PC-9 (cell line): ENCODE measurements at regions not wholly inside any gene's neighbourhood (a gene's known extent, or its start where the extent isn't known, plus 50 kb on each side); places are given as distances from the start of the nearest gene placed in this dataset.

Experiments used
- EZH2 ChIP-seq: fragments of 200-600 bp; sonication (generic); IDR thresholded peaks from 2 replicates; pipeline ENCODE4 v1.8.0; 2017; ENCODE audit warnings: antibody characterized with exemption, low read depth
- TF ChIP-seq, protein P1 (sequence below): fragments of 200-600 bp; sonication (generic); conservative IDR thresholded peaks from 2 replicates; pipeline ENCODE4 v1.6.1; 2017; ENCODE audit warnings: mixed run types, antibody characterized with exemption, mild to moderate bottlenecking, moderate library complexity

DNA sequence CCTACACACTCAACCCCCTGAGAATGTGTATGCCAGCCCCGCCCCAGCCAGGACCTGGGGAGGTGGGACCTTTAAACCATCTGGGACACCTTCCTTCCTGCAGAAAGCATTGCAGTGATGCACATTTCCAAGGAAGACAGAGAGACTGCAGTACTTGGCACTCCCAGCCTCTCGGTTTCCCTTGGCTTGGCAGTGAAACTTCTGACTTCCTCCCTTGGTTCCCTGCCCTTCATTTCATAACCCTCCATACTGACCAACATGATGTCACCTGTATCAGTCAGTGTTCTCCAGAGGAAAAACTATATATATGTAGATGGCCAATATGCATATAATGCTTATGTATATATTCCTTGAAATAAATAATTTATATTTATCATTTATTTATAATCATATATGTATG is 103.2 kb downstream of the SST start:
- no peak for TF ChIP-seq EZH2
- TF ChIP-seq, protein P1, sequence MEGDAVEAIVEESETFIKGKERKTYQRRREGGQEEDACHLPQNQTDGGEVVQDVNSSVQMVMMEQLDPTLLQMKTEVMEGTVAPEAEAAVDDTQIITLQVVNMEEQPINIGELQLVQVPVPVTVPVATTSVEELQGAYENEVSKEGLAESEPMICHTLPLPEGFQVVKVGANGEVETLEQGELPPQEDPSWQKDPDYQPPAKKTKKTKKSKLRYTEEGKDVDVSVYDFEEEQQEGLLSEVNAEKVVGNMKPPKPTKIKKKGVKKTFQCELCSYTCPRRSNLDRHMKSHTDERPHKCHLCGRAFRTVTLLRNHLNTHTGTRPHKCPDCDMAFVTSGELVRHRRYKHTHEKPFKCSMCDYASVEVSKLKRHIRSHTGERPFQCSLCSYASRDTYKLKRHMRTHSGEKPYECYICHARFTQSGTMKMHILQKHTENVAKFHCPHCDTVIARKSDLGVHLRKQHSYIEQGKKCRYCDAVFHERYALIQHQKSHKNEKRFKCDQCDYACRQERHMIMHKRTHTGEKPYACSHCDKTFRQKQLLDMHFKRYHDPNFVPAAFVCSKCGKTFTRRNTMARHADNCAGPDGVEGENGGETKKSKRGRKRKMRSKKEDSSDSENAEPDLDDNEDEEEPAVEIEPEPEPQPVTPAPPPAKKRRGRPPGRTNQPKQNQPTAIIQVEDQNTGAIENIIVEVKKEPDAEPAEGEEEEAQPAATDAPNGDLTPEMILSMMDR: no peak
